GM12872 (cell line): ENCODE measurements at regions not wholly inside any gene's neighbourhood (a gene's known extent, or its start where the extent isn't known, plus 50 kb on each side); places are given as distances from the start of the nearest gene placed in this dataset.

Experiments used
- TF ChIP-seq, protein P1 (sequence below): IDR thresholded peaks from 3 replicates; pipeline ENCODE4 v1.5.1; 2011; ENCODE audit warnings: low read depth, mild to moderate bottlenecking, low read length, moderate library complexity; ENCODE audit not compliant: insufficient read depth

DNA sequence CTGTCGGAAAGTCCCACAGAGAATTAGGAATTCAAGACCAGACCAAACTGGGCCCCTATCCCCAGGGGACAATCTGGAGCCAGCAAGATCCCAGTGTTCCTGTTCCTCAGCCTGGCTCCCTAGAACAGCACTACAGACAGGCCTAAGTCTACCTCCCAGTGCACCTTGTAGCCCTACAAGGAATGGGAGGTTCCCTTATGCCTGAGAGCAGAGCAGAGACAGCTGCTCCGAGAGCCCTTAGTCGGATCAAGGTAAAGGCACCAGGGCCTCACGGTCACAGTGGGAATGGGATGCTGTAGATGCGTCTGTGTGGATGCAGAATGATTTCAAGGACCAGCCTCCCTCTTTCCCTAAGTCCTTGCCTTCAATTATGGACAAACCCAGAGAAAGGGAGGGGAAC is 204.5 kb upstream of the STXBP5 start:
- TF ChIP-seq, protein P1, sequence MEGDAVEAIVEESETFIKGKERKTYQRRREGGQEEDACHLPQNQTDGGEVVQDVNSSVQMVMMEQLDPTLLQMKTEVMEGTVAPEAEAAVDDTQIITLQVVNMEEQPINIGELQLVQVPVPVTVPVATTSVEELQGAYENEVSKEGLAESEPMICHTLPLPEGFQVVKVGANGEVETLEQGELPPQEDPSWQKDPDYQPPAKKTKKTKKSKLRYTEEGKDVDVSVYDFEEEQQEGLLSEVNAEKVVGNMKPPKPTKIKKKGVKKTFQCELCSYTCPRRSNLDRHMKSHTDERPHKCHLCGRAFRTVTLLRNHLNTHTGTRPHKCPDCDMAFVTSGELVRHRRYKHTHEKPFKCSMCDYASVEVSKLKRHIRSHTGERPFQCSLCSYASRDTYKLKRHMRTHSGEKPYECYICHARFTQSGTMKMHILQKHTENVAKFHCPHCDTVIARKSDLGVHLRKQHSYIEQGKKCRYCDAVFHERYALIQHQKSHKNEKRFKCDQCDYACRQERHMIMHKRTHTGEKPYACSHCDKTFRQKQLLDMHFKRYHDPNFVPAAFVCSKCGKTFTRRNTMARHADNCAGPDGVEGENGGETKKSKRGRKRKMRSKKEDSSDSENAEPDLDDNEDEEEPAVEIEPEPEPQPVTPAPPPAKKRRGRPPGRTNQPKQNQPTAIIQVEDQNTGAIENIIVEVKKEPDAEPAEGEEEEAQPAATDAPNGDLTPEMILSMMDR, result no peak

DNA sequence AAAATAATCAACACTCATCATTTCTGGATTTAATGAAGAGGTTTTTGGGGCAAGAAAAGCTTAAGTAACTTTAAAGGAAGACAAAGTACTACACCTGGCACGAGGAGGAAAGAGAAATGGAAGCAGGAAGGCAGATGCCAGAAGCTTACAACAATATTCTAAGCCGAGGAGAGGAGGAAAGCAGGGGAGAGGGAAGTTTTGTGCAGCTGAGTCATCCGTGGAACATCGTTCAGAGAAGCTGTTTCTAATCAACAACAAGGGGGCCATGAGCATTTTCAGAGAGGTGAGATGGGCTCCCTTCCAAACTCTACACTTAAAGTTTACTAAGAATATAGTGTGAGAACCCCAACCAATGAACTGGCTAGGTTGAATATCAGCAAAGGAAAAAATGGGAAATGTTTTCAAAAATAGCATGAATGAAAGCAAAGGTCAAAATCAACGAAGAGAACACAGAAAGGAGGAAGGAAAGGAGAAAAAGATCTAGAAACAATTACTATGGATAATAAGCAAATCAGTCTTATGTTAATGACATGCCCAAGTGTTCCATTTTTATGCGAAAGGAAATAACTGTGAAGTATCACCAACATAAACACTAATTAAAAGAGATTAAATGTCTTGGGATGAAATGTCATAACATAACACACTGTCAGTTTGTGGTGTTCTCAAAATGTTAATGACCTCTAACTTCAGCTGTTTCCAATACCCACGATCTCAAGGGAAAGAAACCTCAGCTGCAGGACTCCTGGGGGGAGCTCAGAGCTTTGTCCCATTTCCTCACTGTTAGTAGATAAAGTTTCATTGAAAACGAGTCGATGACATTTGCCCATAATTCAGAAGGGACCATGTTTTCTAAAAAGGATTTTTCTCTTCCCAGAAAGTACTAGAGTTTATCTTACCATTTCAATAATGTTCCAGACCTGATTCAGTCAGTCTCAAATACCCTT is 203.4 kb upstream of the STXBP5 start:
- TF ChIP-seq, protein P1, result no peak

DNA sequence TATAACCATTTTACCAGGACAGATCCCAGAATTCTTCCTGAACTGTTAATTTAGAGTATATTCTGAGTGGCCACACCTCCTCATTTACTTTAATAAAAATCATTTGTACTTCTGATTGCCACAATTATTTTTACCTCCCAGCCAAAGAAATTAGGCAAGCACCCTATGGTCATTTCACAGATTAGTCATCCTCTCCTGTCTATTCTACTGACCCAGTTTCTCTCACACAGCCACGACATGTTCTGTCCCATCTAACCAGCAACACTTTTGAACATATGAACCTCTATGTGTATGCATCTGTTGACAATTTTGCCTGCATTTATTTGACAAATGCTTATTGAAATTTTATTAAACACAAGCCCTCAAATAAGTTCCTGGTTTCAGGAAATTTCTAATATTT is 202.6 kb upstream of the STXBP5 start:
- TF ChIP-seq, protein P1, result no peak

DNA sequence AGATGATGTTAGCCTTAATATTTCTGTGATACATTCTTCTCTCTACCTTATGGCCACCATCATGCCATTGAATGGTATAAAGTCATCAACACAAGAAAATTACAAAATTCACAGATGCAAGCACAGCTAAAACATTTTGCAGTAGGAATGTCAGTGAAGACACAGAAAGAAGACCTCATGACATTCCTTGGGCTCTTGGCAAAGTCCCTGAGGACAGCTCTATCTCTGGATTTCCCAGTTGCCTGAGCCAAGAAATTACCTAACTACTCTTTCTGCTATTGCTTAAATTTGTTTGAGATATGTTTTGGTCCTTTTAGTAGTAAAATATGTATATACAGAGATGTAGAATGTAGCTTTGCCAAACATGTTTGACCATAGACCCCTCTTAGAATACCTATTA is 201.0 kb upstream of the STXBP5 start:
- TF ChIP-seq, protein P1, result no peak

DNA sequence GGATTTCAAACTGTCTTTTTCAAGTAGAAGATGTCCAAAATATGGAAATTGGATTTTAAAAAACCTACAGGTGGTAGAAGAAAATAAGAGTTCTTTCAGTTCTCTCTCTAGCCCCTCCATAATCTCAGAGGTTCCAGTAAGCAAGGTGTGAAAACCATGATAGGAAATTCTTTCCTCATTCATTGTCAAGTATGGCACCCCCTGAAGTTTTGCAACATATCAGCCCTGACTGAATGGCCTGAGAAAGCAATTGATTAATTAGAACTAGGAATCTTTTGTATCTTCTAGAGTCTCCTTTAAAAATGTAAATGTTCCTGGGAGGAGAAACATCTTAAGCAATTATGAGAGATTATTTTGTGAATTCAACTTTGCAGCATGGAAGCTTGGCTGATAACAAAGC is 198.7 kb upstream of the STXBP5 start:
- TF ChIP-seq, protein P1, result no peak

DNA sequence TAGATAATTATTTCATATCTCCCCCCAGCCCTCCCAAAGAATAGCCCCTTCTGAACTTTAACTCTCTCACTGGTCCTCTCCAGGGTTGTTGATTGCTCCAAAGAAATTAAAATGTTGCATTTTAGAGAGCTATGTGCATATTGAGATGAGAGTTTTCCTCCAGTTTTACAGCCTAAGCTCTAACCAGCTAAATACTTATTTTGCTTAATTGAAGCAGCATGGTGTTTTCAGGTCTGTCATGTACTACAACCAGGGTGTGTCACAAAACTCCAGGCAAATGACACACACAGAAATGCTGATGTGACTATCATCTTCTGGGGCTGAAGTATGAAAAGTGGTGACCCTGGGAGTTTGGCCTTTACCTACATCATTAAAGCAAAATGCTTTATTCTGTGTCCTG is 196.8 kb upstream of the STXBP5 start:
- TF ChIP-seq, protein P1, result no peak

DNA sequence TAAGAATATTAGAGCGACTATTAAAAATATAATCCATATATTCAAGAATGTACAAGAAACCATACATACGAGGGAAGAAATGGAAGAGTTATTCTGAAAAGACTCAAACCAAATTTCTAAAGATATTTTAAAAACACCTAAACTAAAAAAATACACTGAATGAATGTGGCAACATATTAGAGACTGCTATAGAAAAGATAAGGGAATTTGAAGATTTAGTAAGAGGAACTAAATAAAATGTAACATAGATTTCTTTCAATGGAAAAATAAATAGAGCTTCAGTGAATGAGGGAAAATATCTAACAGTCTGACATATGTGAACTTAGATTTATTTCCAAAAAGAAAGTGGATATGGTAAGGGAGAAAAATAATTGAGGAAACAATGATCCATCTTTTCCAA is 194.9 kb upstream of the STXBP5 start:
- TF ChIP-seq, protein P1, result no peak
